Lung (tissue), 11 donors: ENCODE measurements at regions not wholly inside any gene's neighbourhood (a gene's known extent, or its start where the extent isn't known, plus 50 kb on each side); places are given as distances from the start of the nearest gene placed in this dataset.

Source experiments
- ATAC-seq: fragments of 200-7000 bp; cut with Tn5 transposase; one replicate; pipeline ENCODE4 v1.9.1; 2020; ENCODE audit warnings: moderate number of reproducible peaks; ENCODE audit not compliant: insufficient read depth, low FRiP score
- DNase-seq, 3 donors: peaks; one replicate each; pipeline ENCODE4 v3.0.0-alpha.2; 2013 to 2017
- H3K27ac ChIP-seq, 2 donors: one replicate each; pipeline ENCODE4 v1.5.1; 2013; ENCODE audit warnings: mild to moderate bottlenecking in 2 of 2, moderate library complexity in 2 of 2, control low read depth in 1 of 2, inconsistent platforms in 1 of 2, low read depth in 1 of 2, low read length in 1 of 2
- H3K27me3 ChIP-seq, 3 donors: one replicate each; pipeline ENCODE4 v1.5.1; 2013; ENCODE audit warnings: low read length in 2 of 3; ENCODE audit not compliant: control insufficient read depth in 3 of 3, insufficient read depth in 3 of 3
- H3K36me3 ChIP-seq, 4 donors: one replicate each; pipeline ENCODE4 v1.5.1; 2013; ENCODE audit warnings: low read length in 4 of 4, mild to moderate bottlenecking in 1 of 4, moderate library complexity in 1 of 4; ENCODE audit not compliant: control insufficient read depth in 4 of 4, insufficient read depth in 4 of 4
- H3K4me1 ChIP-seq, 5 donors: one replicate each; pipeline ENCODE4 v1.5.1; 2013; ENCODE audit warnings: low read length in 5 of 5, mild to moderate bottlenecking in 2 of 5, moderate library complexity in 1 of 5; ENCODE audit not compliant: control insufficient read depth in 5 of 5, insufficient read depth in 5 of 5
- H3K4me3 ChIP-seq: one replicate; pipeline ENCODE4 v1.5.1; 2013; ENCODE audit warnings: mild to moderate bottlenecking, control low read depth, moderate library complexity
- H3K9ac ChIP-seq, 2 donors: one replicate each; pipeline ENCODE4 v1.5.1; 2013; ENCODE audit warnings: low read length in 2 of 2, control low read depth in 1 of 2; ENCODE audit not compliant: insufficient read depth in 1 of 2
- H3K9me3 ChIP-seq, 4 donors: one replicate each; pipeline ENCODE4 v1.5.1; 2013; ENCODE audit warnings: low read length in 3 of 4, mild to moderate bottlenecking in 1 of 4, moderate library complexity in 1 of 4; ENCODE audit not compliant: control insufficient read depth in 4 of 4, insufficient read depth in 3 of 4
- WGBS, 2 donors: extraction: QIAGEN DNeasy Blood & Tissue Kit; methylation state at CpG; one replicate each; pipeline ENCODE4 v1.1.7; 2013; 5-methylcytosine and 5-hydroxymethylcytosine counted together
- TF ChIP-seq, protein P1 (sequence below): IDR thresholded peaks from 2 replicates; pipeline ENCODE4 v1.5.1; 2012; ENCODE audit warnings: mild to moderate bottlenecking; ENCODE audit errors: control extremely low read depth, extremely low read depth
- donor health status: control.
- donor health status: control.
- donor health status: Bipolar disorder and iron deficiency.
- donor health status: healthy.
- donor health status: DM: yes; HTN: yes; CAD: no.

DNA sequence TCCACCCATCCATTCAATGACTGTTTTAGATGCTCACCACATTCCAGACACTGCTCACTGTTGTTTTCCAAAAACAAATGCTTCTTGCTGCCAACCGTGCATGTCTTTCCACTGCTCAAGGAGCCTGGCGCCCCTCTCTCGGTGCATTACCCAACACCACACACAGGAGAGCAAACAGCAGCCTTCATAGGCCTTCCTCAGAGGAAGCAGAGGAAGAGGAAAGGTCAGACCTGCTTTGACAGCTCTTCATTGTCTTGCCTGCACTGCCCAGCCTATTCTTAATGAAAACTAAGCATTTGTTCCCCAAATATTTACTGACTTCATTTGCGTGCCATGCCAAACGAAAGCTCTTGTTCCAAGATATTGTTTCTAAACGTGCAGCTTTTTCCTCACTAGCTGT, 1129.2 kb downstream of the TBC1D22A start:
- H3K27me3 ChIP-seq: no peaks in the 10 kb centered on the region
- peaks cover 0 to 5% (median 2%) of the 10 kb centered on the region in 4 donors for H3K9me3 ChIP-seq
- H3K4me3 ChIP-seq: no peak overlapping the region
- H3K9ac ChIP-seq: no peak overlapping the region
- no peaks in the 10 kb centered on the region for H3K4me1 ChIP-seq
- ATAC-seq (no peak), DNase-seq (no peak)
- WGBS, 2 donors: 54 to 61% methylated on average over 6 of the region's 6 CpGs
- TF ChIP-seq, protein P1, sequence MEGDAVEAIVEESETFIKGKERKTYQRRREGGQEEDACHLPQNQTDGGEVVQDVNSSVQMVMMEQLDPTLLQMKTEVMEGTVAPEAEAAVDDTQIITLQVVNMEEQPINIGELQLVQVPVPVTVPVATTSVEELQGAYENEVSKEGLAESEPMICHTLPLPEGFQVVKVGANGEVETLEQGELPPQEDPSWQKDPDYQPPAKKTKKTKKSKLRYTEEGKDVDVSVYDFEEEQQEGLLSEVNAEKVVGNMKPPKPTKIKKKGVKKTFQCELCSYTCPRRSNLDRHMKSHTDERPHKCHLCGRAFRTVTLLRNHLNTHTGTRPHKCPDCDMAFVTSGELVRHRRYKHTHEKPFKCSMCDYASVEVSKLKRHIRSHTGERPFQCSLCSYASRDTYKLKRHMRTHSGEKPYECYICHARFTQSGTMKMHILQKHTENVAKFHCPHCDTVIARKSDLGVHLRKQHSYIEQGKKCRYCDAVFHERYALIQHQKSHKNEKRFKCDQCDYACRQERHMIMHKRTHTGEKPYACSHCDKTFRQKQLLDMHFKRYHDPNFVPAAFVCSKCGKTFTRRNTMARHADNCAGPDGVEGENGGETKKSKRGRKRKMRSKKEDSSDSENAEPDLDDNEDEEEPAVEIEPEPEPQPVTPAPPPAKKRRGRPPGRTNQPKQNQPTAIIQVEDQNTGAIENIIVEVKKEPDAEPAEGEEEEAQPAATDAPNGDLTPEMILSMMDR: no peak
- no peak overlapping the region for H3K27ac ChIP-seq
- H3K36me3 ChIP-seq: no peaks in the 10 kb centered on the region

DNA sequence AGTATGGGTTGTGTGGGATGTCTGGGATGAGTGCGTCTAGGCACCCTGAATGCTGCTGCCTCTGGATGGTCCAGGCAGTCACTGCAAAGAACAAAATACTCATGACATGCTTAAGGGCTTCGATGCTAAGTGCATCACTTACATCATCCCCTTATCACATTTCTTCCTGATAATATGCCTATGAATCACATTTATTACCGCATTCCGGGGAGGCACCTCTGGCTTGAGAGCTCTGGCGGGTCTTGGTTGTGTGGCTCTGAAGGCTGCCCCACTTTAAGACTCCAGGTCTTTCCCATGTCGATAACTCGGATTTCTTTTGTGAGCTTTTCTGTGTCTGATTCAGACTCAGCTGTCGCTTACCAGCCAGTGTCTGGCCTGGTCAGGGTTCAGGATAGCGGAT, 1126.4 kb downstream of the TBC1D22A start:
- H3K4me1 ChIP-seq: no peaks in the 10 kb centered on the region
- 86 to 93% methylated on average over 9 of the region's 9 CpGs for WGBS, 2 donors

DNA sequence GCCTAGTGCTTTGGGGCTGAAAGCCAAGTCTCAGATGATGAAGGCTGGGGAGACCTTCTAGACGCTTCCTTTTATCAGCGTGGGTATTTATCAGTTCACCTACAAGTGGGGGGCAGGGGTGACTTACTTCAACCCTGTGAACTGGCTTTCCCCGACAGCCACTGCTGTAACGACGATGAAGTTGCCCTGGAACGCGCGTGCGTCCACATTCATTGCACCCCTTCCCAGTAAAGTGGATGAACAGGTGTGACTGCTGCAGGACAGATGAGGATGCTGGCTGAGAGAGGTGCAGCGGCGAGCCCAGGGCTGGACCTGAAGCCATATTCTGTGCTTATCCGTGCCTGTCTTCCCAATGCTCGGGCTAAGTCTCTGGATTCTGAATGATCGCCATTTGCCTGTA, 1122.3 kb downstream of the TBC1D22A start:
- Histone ChIP-seq H3K27ac (no peak overlapping the region), H3K9ac (no peak overlapping the region), H3K4me1 (no peaks in the 10 kb centered on the region), H3K36me3 (no peaks in the 10 kb centered on the region), H3K9me3 (no peaks in the 10 kb centered on the region), H3K27me3 (no peaks in the 10 kb centered on the region), H3K4me3 (no peak overlapping the region)
- WGBS, 2 donors: 87 to 96% methylated on average over 14 of the region's 14 CpGs
- ATAC-seq (no peak), DNase-seq (no peak)
- TF ChIP-seq, protein P1: no peak

More for the DNA sequence above, 1126.4 kb downstream of the TBC1D22A start:
- no peaks in the 10 kb centered on the region for H3K27me3 ChIP-seq
- no peak overlapping the region for H3K27ac ChIP-seq
- no peak overlapping the region for H3K4me3 ChIP-seq
- TF ChIP-seq, protein P1: no peak
- ATAC-seq (no peak), DNase-seq (no peak)
- H3K9me3 ChIP-seq: peaks cover 0 to 4% (median under 1%) of the 10 kb centered on the region in 4 donors
- no peaks in the 10 kb centered on the region for H3K36me3 ChIP-seq
- H3K9ac ChIP-seq: no peak overlapping the region

DNA sequence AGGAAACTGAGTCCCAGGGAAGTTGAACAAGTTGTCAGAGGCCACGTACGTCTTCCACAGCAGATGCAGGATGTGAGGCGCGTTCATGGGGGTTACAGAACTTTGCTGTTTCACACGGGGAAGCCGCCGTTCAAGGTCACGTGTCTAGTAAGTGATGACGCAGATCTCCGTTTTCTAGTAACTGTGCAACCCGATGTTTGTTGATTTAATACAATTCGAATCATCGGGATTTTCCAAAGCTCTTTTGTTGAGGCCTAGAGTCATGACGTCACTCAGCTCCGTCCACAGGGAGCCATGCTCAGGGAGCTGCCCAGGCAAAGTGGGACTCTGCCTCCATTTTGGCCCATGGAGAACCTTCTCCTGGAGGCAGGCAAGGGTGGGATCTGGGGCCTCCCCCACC, 1121.8 kb downstream of the TBC1D22A start:
- H3K4me3 ChIP-seq: no peak overlapping the region
- WGBS, 2 donors: 86 to 88% methylated on average over 15 of the region's 15 CpGs
- ATAC-seq (no peak), DNase-seq (no peak)
- H3K27ac ChIP-seq: no peak overlapping the region
- H3K4me1 ChIP-seq: no peaks in the 10 kb centered on the region
- H3K27me3 ChIP-seq: no peaks in the 10 kb centered on the region
- H3K36me3 ChIP-seq: no peaks in the 10 kb centered on the region
- H3K9ac ChIP-seq: no peak overlapping the region
- H3K9me3 ChIP-seq: no peaks in the 10 kb centered on the region
- TF ChIP-seq, protein P1: no peak
